GM21447 (cell line): ENCODE measurements at regions not wholly inside any gene's neighbourhood (a gene's known extent, or its start where the extent isn't known, plus 50 kb on each side); places are given as distances from the start of the nearest gene placed in this dataset.

ENCODE experiments used
- ATAC-seq: cut with Tn5 transposase; IDR thresholded peaks from one replicate; pipeline ENCODE4 v1.9.1; 2021; ENCODE audit not compliant: unreplicated experiment

- no peak for ATAC-seq
Observed at GRCh38 chr13:97057176-97057575, 62.9 kb upstream of the OXGR1 start.

GRCh38 chr13:97058391-97058790 is 64.1 kb upstream of the OXGR1 start:
- no peak for ATAC-seq

GRCh38 chr13:97058926-97059325 is 64.7 kb upstream of the OXGR1 start:
- no peak for ATAC-seq

- ATAC-seq: no peak
Observed at GRCh38 chr13:97067017-97067895, 73.0 kb upstream of the OXGR1 start.

DNA sequence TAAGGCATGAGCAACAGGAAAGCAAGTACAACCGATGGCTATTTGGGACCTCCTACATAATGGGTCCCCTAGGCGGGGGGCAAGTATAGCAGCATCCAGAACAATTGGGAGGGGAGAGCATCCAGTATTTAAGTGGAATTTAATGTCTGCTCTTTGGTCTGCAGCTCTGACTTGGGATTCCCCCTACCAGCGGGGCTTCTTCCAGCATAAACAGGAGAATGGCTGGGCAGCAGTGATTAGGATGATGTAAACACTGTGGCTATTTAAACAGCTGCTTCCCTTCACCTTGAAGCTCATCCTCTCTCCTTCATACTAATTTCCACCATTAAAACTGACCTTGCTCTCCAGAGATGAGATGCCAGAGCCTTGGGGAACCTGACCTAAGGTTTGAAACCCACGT is 73.9 kb upstream of the OXGR1 start:
- ATAC-seq: no peak

DNA sequence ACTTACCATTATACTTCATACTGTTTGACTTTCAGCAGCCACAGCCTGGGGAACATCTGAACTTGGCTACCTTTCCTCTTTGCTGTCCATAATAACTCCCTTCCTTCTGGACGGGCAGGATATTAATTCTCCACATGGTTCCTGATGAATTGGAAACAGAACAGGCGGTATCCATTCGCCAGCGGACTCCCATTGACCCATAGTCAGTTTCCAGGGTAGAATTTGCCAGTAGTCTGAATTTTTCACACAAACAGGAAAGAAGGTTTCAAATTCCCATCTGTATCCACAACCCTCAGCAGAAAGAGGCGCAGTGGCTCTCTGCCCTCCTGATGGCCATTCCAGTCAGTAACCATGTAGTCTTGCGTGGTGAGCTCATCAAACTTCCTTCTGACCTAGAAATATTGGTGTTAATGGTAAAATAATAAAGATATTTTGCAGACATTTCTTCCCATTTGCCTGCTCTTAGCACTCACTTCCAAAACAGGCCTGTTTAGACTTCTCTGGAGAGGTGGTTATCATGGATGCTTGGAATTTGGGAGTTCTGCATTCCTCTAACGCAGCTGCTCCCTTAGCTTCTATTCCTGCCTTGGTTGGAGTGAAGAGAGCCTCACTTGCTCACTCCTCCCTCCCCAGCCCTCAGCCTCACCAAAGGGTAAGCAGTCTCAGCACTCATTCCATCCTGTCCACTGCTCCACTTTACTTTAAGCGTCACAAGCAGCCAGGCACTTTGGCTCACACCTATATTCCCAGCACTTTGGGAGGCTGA is 75.0 kb upstream of the OXGR1 start:
- no peak for ATAC-seq

GRCh38 chr13:97072297-97072696 is 78.0 kb upstream of the OXGR1 start:
- no peak for ATAC-seq

- no peak for ATAC-seq
Observed at GRCh38 chr13:97074618-97075017, 80.3 kb upstream of the OXGR1 start.

DNA sequence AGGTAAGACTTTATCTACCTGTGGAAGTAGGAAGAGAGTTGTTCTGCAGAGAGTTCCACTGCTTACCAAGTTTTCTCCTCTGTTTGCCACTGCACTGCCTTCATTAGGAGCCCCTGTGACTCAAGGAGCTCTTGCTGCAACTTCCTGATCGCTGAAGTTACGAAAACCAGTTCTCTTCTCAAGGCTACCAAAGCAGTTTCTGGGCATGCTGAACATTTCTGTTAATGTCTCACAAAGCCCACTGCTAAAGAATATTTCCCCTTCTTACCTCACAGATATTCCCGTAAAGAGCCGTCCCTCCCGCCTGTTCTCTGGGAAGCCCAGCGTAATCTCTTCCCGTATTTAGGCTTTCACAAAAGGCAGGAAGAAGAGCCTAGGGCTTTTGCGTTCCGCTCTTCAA is 82.6 kb upstream of the OXGR1 start:
- no peak for ATAC-seq

- no peak for ATAC-seq
Observed at GRCh38 chr13:97077341-97077740, 83.1 kb upstream of the OXGR1 start.

DNA sequence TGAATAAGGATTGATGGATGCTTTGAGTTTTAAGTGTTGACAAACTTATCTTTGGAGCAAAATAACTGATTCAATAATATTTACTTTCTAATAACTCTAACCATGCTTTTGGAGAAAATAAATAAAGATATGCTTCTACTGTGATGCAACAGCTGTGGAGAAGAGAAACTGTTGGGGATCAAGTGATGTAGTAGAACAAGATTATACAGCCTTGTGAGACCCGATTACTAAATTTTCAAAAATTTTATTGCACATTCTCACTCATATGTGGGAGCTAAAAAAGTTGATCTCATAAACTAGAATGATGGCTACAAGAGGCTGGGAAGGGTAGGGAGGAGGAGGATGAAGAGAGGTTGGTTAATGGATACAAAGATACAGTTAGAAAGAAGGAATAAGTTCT is 85.5 kb upstream of the OXGR1 start:
- ATAC-seq: no peak

GRCh38 chr13:97082461-97083207 is 88.4 kb upstream of the OXGR1 start:
- ATAC-seq: no peak

- no peak for ATAC-seq
Observed at GRCh38 chr13:97091196-97091595, 96.9 kb upstream of the OXGR1 start.

GRCh38 chr13:97100821-97101220 is 106.5 kb upstream of the OXGR1 start:
- peak; percentile 88 for ATAC-seq

- no peak for ATAC-seq
Observed at GRCh38 chr13:97101912-97102708, 107.8 kb upstream of the OXGR1 start.

- ATAC-seq: no peak
Observed at GRCh38 chr13:97106323-97106722, 112.0 kb upstream of the OXGR1 start.

DNA sequence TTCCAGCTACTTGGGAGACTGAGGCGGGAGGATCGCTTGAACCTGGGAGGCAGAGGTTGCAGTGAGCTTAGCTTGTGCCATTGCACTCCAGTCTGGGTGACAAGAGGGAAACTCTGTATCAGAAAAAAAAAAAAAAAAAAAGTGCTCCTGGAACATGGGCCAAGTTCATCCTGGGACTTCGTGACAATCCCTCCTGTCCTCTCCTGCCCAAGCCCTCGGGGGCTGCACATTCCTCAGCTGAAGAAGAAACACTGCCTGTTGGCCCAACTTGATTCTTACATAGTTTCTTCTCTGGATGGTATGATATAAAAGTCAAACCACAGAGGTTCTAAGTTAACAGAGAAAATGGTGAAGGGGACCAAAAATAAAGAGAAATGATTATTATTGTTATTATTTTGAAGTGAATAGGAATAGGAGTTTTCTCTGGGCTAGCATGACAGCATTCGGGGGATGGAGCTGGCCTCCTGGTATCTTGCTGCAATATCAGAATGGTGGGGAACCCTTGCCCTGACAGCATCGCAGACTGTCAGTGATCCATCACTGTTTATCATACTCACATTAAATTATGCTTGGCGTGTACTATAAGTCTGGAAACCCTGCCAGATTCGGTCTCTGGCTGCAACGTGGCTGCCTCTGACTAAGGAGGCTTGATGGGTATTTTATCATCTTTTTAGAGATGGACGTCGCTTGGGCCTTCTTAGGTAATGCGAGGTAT is 113.7 kb upstream of the OXGR1 start:
- ATAC-seq: no peak

- no peak for ATAC-seq
Observed at GRCh38 chr13:97108530-97108900, 113.6 kb upstream of the MBNL2 start.

DNA sequence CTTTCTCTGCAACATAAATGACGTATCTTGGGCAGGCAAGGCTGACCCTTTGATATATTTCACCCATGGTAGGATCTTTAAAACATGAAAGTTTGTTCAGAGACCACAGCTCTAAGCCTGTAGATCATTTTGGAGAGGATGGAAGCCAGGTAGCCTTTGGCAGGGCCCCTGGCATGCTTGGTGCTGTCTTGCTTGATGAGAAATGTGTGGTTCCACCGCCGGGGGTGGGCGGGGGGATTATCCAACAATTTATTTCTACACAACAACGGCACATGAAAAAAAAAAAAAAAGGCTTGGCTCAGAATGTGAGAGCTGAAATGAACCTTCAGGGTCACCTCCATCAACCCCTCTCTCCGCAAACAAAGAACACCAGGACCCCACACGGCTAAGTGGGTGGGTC is 112.9 kb upstream of the MBNL2 start:
- ATAC-seq: no peak

DNA sequence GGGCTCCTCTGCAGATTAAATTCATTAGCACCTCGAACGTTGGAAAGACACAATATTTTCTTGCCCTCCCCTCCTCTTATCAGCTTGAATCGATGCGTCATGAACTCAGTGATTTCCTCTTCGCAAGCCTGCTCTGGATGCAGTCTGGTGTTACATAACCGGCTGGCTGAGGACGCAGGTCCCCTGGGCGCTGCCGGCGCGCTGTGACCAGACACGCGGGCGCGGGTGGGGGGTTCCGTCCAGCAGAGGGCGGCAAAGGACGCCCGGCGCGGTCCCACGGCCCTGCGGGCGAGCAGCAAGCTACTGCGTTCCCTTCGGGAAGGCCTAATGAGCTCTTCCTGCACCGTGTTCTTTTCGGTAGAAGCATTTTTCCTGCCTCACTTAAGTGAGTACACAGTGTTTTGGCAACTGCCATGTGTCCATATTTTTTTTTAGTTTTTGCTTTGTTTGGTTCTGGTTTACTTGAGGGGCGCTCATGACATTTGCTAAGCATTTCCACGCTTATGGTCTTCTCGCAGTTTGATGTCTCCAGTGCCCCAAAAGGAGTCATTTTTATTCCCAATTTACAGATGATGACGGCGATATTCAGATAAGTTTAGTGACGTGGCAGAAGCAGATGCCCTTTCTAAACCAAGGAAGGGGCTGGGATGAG is 112.2 kb upstream of the MBNL2 start:
- ATAC-seq: peak; percentile 91
